ENCODE measurements at regions not wholly inside any gene's neighbourhood (a gene's known extent, or its start where the extent isn't known, plus 50 kb on each side); places are given as distances from the start of the nearest gene placed in this dataset.

DNA sequence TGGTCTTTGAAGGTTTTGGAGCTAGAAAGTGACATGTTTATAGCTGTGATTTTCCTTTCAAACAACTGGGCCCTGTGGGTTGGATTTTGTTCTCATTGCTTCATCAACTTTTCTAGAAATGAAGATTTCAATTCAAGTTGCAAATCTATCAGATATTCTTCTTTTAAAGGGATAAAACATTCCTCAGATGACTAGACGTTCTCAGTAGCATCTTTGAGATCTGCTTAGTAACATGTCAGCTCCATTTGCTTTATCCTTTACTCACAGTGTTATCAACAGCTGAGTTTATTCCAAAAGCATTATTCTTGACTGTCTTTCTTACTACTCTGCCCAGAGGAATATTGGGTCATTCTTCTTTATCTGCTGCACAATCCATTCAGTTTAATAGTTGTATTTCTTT lies 108.2 kb upstream of the GIMD1 start:
- TF ChIP-seq, protein P1, sequence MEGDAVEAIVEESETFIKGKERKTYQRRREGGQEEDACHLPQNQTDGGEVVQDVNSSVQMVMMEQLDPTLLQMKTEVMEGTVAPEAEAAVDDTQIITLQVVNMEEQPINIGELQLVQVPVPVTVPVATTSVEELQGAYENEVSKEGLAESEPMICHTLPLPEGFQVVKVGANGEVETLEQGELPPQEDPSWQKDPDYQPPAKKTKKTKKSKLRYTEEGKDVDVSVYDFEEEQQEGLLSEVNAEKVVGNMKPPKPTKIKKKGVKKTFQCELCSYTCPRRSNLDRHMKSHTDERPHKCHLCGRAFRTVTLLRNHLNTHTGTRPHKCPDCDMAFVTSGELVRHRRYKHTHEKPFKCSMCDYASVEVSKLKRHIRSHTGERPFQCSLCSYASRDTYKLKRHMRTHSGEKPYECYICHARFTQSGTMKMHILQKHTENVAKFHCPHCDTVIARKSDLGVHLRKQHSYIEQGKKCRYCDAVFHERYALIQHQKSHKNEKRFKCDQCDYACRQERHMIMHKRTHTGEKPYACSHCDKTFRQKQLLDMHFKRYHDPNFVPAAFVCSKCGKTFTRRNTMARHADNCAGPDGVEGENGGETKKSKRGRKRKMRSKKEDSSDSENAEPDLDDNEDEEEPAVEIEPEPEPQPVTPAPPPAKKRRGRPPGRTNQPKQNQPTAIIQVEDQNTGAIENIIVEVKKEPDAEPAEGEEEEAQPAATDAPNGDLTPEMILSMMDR (IDR thresholded peaks at IDR 0.05) = no peak
- no peak for TF ChIP-seq EZH2 (IDR thresholded peaks at IDR 0.05; ENCODE audit: borderline replicate concordance, insufficient read depth, low read depth, low read length, poor library complexity, severe bottlenecking)

Measured in B cell (primary cell).